ENCODE measurements at regions not wholly inside any gene's neighbourhood (a gene's known extent, or its start where the extent isn't known, plus 50 kb on each side); places are given as distances from the start of the nearest gene placed in this dataset.

DNA sequence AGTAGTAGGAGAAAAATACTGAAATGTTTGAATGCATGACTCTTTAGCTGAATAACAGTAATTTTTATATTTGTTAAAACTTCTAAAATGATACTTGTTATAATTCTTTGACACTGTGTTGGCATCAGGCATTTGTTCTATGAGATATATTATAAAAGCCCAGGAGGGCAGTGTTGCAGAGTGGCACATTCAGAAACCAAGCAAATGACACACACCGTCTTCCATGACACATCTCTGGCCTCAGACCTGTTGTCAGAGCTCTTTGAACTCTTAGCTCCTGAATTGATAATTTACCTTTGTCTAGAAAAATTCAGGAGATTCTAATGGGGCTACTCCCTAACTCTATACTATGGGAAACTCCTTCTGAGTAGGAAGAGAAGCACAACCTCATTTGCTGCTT is 62.4 kb upstream of the MDFIC start (continued):
- TF ChIP-seq, protein P1, sequence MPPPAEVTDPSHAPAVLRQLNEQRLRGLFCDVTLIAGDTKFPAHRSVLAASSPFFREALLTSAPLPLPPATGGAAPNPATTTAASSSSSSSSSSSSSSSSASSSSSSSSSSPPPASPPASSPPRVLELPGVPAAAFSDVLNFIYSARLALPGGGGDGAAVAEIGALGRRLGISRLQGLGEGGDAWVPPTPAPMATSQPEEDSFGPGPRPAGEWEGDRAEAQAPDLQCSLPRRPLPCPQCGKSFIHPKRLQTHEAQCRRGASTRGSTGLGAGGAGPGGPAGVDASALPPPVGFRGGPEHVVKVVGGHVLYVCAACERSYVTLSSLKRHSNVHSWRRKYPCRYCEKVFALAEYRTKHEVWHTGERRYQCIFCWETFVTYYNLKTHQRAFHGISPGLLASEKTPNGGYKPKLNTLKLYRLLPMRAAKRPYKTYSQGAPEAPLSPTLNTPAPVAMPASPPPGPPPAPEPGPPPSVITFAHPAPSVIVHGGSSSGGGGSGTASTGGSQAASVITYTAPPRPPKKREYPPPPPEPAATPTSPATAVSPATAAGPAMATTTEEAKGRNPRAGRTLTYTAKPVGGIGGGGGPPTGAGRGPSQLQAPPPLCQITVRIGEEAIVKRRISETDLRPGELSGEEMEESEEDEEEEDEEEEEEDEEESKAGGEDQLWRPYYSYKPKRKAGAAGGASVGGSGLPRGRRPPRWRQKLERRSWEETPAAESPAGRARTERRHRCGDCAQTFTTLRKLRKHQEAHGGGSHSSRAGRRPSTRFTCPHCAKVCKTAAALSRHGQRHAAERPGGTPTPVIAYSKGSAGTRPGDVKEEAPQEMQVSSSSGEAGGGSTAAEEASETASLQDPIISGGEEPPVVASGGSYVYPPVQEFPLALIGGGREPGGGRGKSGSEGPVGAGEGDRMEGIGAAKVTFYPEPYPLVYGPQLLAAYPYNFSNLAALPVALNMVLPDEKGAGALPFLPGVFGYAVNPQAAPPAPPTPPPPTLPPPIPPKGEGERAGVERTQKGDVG (CRISPR knock-in tag; IDR thresholded peaks at IDR 0.05), result no peak

DNA sequence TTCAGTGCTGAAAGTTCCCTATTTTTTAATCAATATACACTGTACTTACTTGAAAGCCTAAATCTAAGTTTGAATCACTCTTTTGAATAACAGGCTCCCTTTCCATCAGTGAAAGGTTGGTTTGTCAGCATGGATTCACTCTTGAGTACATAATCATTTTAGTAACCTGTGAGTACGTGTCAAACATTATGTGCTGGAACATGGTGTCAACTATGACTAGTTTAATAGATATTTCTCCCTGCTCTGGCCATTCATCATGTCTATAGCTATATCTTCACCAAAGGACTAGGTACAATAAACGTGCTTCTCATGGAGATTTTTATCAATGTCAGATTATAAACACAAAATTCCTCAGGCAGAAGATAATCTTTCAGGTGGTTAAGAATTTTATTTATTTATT is 61.7 kb upstream of the MDFIC start:
- no peaks in the 10 kb centered on the region for H3K79me2 ChIP-seq (ENCODE audit: control insufficient read depth, insufficient read depth, low read length)
- H3K4me1 ChIP-seq (ENCODE audit: control insufficient read depth, insufficient read depth, low read length), result no peaks in the 10 kb centered on the region
- BruUV-seq (replicated peaks), result no TSS peak
- SMC1A ChIA-PET (ENCODE audit: uncharacterized antibody, unreplicated experiment), result interaction anchor here (1.2 to 1.8 kb wide), 4 partner anchors 11 to 357 kb away, joined by 3 to 7 read pairs (median 6); no protein-coding TSS in a partner anchor
- H3K4me2 ChIP-seq (ENCODE audit: control insufficient read depth, insufficient read depth), result no peak overlapping the region
- H3K9ac ChIP-seq (ENCODE audit: control insufficient read depth, insufficient read depth, low read length), result no peak overlapping the region
- TF ChIP-seq BHLHE40 (IDR thresholded peaks at IDR 0.05; ENCODE audit: borderline replicate concordance in 1 of 2, low read depth in 2 of 2, low read length in 1 of 2), result no peak
- TF ChIP-seq TAF1 (IDR thresholded peaks at IDR 0.05; ENCODE audit: borderline replicate concordance, low read depth, low read length), result no peak
- no peak for TF ChIP-seq IRF4 (IDR thresholded peaks at IDR 0.05; ENCODE audit: low read depth, low read length)
- no peak for TF ChIP-seq ETV6 (conservative IDR thresholded peaks at IDR 0.05 in 1 of 2, IDR thresholded peaks at IDR 0.05 in 1 of 2; ENCODE audit: borderline replicate concordance in 1 of 2, low read depth in 1 of 2)
- TF ChIP-seq ZNF207 (IDR thresholded peaks at IDR 0.05; ENCODE audit: borderline replicate concordance), result no peak
- TF ChIP-seq NFYB (IDR thresholded peaks at IDR 0.05; ENCODE audit: insufficient read depth, low read depth, low read length), result no peak
- TF ChIP-seq CHD4 (IDR thresholded peaks at IDR 0.05), result no peak
- TF ChIP-seq ASH2L (IDR thresholded peaks at IDR 0.05; ENCODE audit: borderline replicate concordance, low read depth), result no peak
- no peak for TF ChIP-seq MTA3 (IDR thresholded peaks at IDR 0.05; ENCODE audit: borderline replicate concordance, low read length)
- no peak for TF ChIP-seq PML (IDR thresholded peaks at IDR 0.05; ENCODE audit: low read length)
- TF ChIP-seq CBX5 (IDR thresholded peaks at IDR 0.05; ENCODE audit: low read depth), result no peak
- no peak for TF ChIP-seq HDAC6 (IDR thresholded peaks at IDR 0.05; ENCODE audit: unreplicated experiment)
- POLR2A ChIA-PET, result no interaction called here
- no peak overlapping the region for H3K27ac ChIP-seq (ENCODE audit: control insufficient read depth, insufficient read depth)
- no peak for FAIRE-seq
- no peaks in the 10 kb centered on the region for H4K20me1 ChIP-seq (ENCODE audit: control insufficient read depth, insufficient read depth)
- no peaks in the 10 kb centered on the region for H3K36me3 ChIP-seq (ENCODE audit: control insufficient read depth in 2 of 2, insufficient read depth in 2 of 2, low read length in 1 of 2)
- no peak for ATAC-seq
- no peaks in the 10 kb centered on the region for H3K9me3 ChIP-seq (replicated peaks; ENCODE audit: control insufficient read depth, insufficient read depth, low read length)
- no peak overlapping the region for H3K4me3 ChIP-seq
- H3K27me3 ChIP-seq (replicated peaks in 1 of 2; ENCODE audit: control insufficient read depth in 2 of 2, insufficient read depth in 2 of 2, low read length in 1 of 2), result no peaks in the 10 kb centered on the region
- RAD21 ChIA-PET (ENCODE audit: unreplicated experiment), result no interaction called here
- no peak overlapping the region for H2AFZ ChIP-seq (ENCODE audit: control insufficient read depth, low read depth, low read length)
- intact Hi-C loops (cut with micrococcal nuclease; ENCODE audit: unreplicated experiment) (loop anchor here (10.0 kb wide), 2 partner anchors 825 to 835 kb away; no protein-coding TSS in a partner anchor), in situ Hi-C loops (cut with MboI) (loop anchor here (10.0 kb wide), 1 partner anchor 355 kb away; no protein-coding TSS in a partner anchor)
- CTCF ChIA-PET, result no interaction called here
- WGBS (ENCODE audit: insufficient coverage, insufficient replicate concordance, low lambda C conversion rate, missing lambda C conversion rate), result 38% methylated on average over 2 of the region's 2 CpGs
- DNase-seq (ENCODE audit: low read depth, low spot score), result no peak

All from GM12878 (cell line).